H1 (cell line): ENCODE measurements at regions not wholly inside any gene's neighbourhood (a gene's known extent, or its start where the extent isn't known, plus 50 kb on each side); places are given as distances from the start of the nearest gene placed in this dataset.

ENCODE experiments used
- CTCF ChIA-PET: fragments of 300-600 bp; sonication (Branson Sonifier 250); formaldehyde crosslinking; loops from one replicate; lab custom pipeline; 2021; ENCODE audit not compliant: partially characterized antibody; lab: Charles Lee
- POLR2A ChIA-PET: fragments of 300-600 bp; sonication (Branson Sonifier 250); formaldehyde crosslinking; loops from one replicate; lab custom pipeline; 2021; ENCODE audit warnings: inconsistent platforms; ENCODE audit not compliant: partially characterized antibody; lab: Charles Lee
- DNase-seq, 2 experiments: peaks; one replicate each; pipeline versions ENCODE4 v3.0.0 to v3.0.0-alpha.2; 2010 to 2022; ENCODE audit warnings: low spot score in 2 of 2, low read depth in 1 of 2, mixed read lengths in 1 of 2
- FAIRE-seq: peaks from 2 replicates; lab custom pipeline; 2011; peaks lifted over from hg19 to GRCh38; lab: Jason Lieb, UNC
- H2AFZ ChIP-seq: 2 replicates; pipeline ENCODE4 v1.8.1; 2012; ENCODE audit warnings: low read length, inconsistent platforms
- H2AK5ac ChIP-seq: 2 replicates; pipeline ENCODE4 v1.6.1; 2013; ENCODE audit warnings: low read depth, low read length
- H2BK120ac ChIP-seq: replicated peaks from 2 replicates; pipeline ENCODE3; 2013; ENCODE audit warnings: low read depth, low read length, inconsistent platforms
- H2BK12ac ChIP-seq: 2 replicates; pipeline ENCODE4 v1.6.1; 2013; ENCODE audit warnings: low read depth, low read length
- H2BK15ac ChIP-seq: 2 replicates; pipeline ENCODE4 v1.6.1; 2013; ENCODE audit warnings: low read length
- H2BK20ac ChIP-seq: 2 replicates; pipeline ENCODE4 v1.6.1; 2013; ENCODE audit warnings: low read length
- H2BK5ac ChIP-seq: 2 replicates; pipeline ENCODE4 v1.6.1; 2013; ENCODE audit warnings: low read depth, low read length
- H3K14ac ChIP-seq: 2 replicates; pipeline ENCODE4 v1.6.1; 2013; ENCODE audit warnings: inconsistent platforms; ENCODE audit not compliant: insufficient read length
- H3K18ac ChIP-seq: 2 replicates; pipeline ENCODE4 v1.6.1; 2013; ENCODE audit warnings: low read length; ENCODE audit errors: extremely low read depth
- H3K23ac ChIP-seq: 2 replicates; pipeline ENCODE4 v1.6.1; 2013; ENCODE audit warnings: inconsistent platforms; ENCODE audit not compliant: insufficient read length
- H3K23me2 ChIP-seq: 2 replicates; pipeline ENCODE4 v1.6.1; 2013; ENCODE audit warnings: low read depth, low read length
- H3K27ac ChIP-seq: 2 replicates; pipeline ENCODE4 v1.6.1; 2011; ENCODE audit warnings: low read depth, low read length, inconsistent platforms
- H3K27me3 ChIP-seq, 4 experiments: replicated peaks in 1 of 4; 1 replicate in 1 of 4; 2 replicates in 3 of 4; pipeline versions ENCODE4 v1.6.1 to v1.8.1; 2011 to 2013; ENCODE audit warnings: low read length in 3 of 4, mild to moderate bottlenecking in 3 of 4, inconsistent platforms in 2 of 4, mixed read lengths in 2 of 4, moderate library complexity in 1 of 4; ENCODE audit not compliant: control insufficient read depth in 3 of 4, insufficient read depth in 3 of 4; ENCODE audit errors: extremely low read depth in 1 of 4
- H3K36me3 ChIP-seq, 4 experiments: 2 replicates each; pipeline versions ENCODE4 v1.6.1 to v1.8.1; 2011 to 2013; ENCODE audit warnings: mild to moderate bottlenecking in 4 of 4, low read length in 3 of 4, moderate library complexity in 2 of 4, control low read depth in 1 of 4, inconsistent platforms in 1 of 4; ENCODE audit not compliant: insufficient read depth in 4 of 4, control insufficient read depth in 2 of 4
- H3K4ac ChIP-seq: replicated peaks from 2 replicates; pipeline ENCODE3; 2013; ENCODE audit warnings: low read length, low read depth, mixed read lengths, inconsistent platforms; ENCODE audit not compliant: insufficient read length
- H3K4me1 ChIP-seq, 4 experiments: replicated peaks in 1 of 4; 1 replicate in 1 of 4; 2 replicates in 3 of 4; pipeline versions ENCODE4 v1.6.1 to v1.8.1; 2011 to 2013; ENCODE audit warnings: low read length in 3 of 4, inconsistent platforms in 2 of 4, mixed read lengths in 1 of 4; ENCODE audit not compliant: insufficient read depth in 4 of 4, control insufficient read depth in 3 of 4
- H3K4me2 ChIP-seq, 2 experiments: 2 replicates each; pipeline versions ENCODE4 v1.6.1 to v1.8.1; 2011 to 2013; ENCODE audit warnings: low read depth in 2 of 2, low read length in 2 of 2, control low read depth in 1 of 2, inconsistent platforms in 1 of 2, mild to moderate bottlenecking in 1 of 2; ENCODE audit not compliant: insufficient read depth in 1 of 2
- H3K4me3 ChIP-seq, 4 experiments: fragments of 200-600, 300-600 bp in 1 of 4; sonication (generic), shearing (Covaris generic), sonication (Bioruptor Twin) in 1 of 4; 2 replicates each; pipeline versions ENCODE4 v1.5.1 to v1.8.1; 2011 to 2016; ENCODE audit warnings: low read length in 4 of 4, low read depth in 3 of 4, control low read depth in 2 of 4, inconsistent platforms in 2 of 4, mild to moderate bottlenecking in 2 of 4, mixed read lengths in 1 of 4, moderate library complexity in 1 of 4; ENCODE audit not compliant: insufficient read depth in 2 of 4; ENCODE audit errors: extremely low read depth in 1 of 4
- H3K56ac ChIP-seq: replicated peaks from 2 replicates; pipeline ENCODE3; 2013; ENCODE audit warnings: low read depth, mild to moderate bottlenecking, mixed read lengths, low read length, inconsistent platforms; ENCODE audit not compliant: insufficient read length
- H3K79me1 ChIP-seq: 2 replicates; pipeline ENCODE4 v1.6.1; 2013; ENCODE audit warnings: low read depth, low read length, control low read depth
- H3K79me2 ChIP-seq, 2 experiments: 2 replicates each; pipeline versions ENCODE4 v1.6.1 to v1.8.1; 2012 to 2013; ENCODE audit warnings: low read length in 2 of 2, mild to moderate bottlenecking in 2 of 2, inconsistent platforms in 1 of 2; ENCODE audit not compliant: insufficient read depth in 2 of 2, control insufficient read depth in 1 of 2
- H3K9ac ChIP-seq, 4 experiments: replicated peaks in 1 of 4; 1 replicate in 1 of 4; 2 replicates in 3 of 4; pipeline versions ENCODE4 v1.6.1 to v1.8.1; 2011 to 2013; ENCODE audit warnings: low read depth in 3 of 4, low read length in 3 of 4, control low read depth in 2 of 4, mild to moderate bottlenecking in 2 of 4, moderate library complexity in 2 of 4, inconsistent platforms in 1 of 4; ENCODE audit errors: extremely low read depth in 1 of 4
- H3K9me3 ChIP-seq, 2 experiments: 2 replicates each; pipeline versions ENCODE4 v1.6.1 to v1.8.1; 2012 to 2013; ENCODE audit warnings: mild to moderate bottlenecking in 2 of 2, moderate library complexity in 2 of 2, control low read depth in 1 of 2, inconsistent platforms in 1 of 2, low read depth in 1 of 2, low read length in 1 of 2, mixed read lengths in 1 of 2; ENCODE audit not compliant: insufficient read depth in 2 of 2
- H4K20me1 ChIP-seq, 2 experiments: replicated peaks in 1 of 2; 2 replicates each; pipeline versions ENCODE3 to v1.8.1; 2011 to 2013; ENCODE audit warnings: inconsistent platforms in 2 of 2, low read length in 2 of 2, mild to moderate bottlenecking in 1 of 2; ENCODE audit not compliant: insufficient read depth in 2 of 2, control insufficient read depth in 1 of 2
- H4K5ac ChIP-seq: 2 replicates; pipeline ENCODE4 v1.6.1; 2013; ENCODE audit warnings: low read length, low read depth, mixed read lengths, inconsistent platforms; ENCODE audit not compliant: insufficient read length
- H4K8ac ChIP-seq: 2 replicates; pipeline ENCODE4 v1.8.0; 2013; ENCODE audit warnings: mild to moderate bottlenecking, moderate library complexity, low read length, inconsistent platforms; ENCODE audit not compliant: insufficient read depth; ENCODE audit errors: extremely low read depth
- H4K91ac ChIP-seq: replicated peaks from 2 replicates; pipeline ENCODE3; 2013; ENCODE audit warnings: low read length, mixed read lengths, inconsistent platforms; ENCODE audit not compliant: insufficient read length
- BCL11A ChIP-seq, 2 experiments: IDR thresholded peaks; one replicate each; pipeline ENCODE4 v1.6.1; 2011; ENCODE audit warnings: low read depth in 2 of 2, low read length in 2 of 2, mild to moderate bottlenecking in 2 of 2
- MAFK ChIP-seq: IDR thresholded peaks from 2 replicates; pipeline ENCODE4 v1.6.1; 2012; ENCODE audit warnings: low read depth, mild to moderate bottlenecking, improper control_type of control experiment, low read length
- WGBS, 2 experiments: shearing (Covaris generic) in 1 of 2; methylation state at CpG; one replicate each; pipeline versions ENCODE4 v1.1.6 to v1.1.7; 2013 to 2015; ENCODE audit warnings: low lambda C conversion rate in 2 of 2, mixed read lengths in 2 of 2, inconsistent platforms in 1 of 2, low coverage in 1 of 2, missing lambda C conversion rate in 1 of 2; ENCODE audit not compliant: insufficient replicate concordance in 2 of 2, insufficient coverage in 1 of 2, insufficient read length in 1 of 2; ENCODE audit errors: extremely low coverage in 1 of 2, missing lambda C conversion rate in 1 of 2; 5-methylcytosine and 5-hydroxymethylcytosine counted together

- peak overlapping the region; percentile 95 for H4K91ac ChIP-seq
- no peak overlapping the region for H2BK15ac ChIP-seq
- H2BK20ac ChIP-seq = peak overlapping the region; percentile 82
- H3K27me3 ChIP-seq = no peaks in the 10 kb centered on the region
- no peaks in the 10 kb centered on the region for H3K79me1 ChIP-seq
- no peaks in the 10 kb centered on the region for H3K79me2 ChIP-seq
- peak overlapping the region; percentile 69; the same call in 1 of the 2 replicates for H2AFZ ChIP-seq
- peak overlapping the region; percentile 28 for H3K4ac ChIP-seq
- H2BK5ac ChIP-seq = peak overlapping the region; percentile 93
- peak overlapping the region; percentile 63; the same call in 1 of the 2 replicates for H4K8ac ChIP-seq
- POLR2A ChIA-PET = interaction anchor here (0.8 to 1.3 kb wide), 3 partner anchors 36 to 82 kb away, joined by 3 to 5 read pairs (median 3); no protein-coding TSS in a partner anchor
- no peaks in the 10 kb centered on the region for H4K20me1 ChIP-seq
- CTCF ChIA-PET = interaction anchor here (0.6 to 8.7 kb wide), 33 partner anchors 21 to 1528 kb away, joined by 3 to 79 read pairs (median 4); no protein-coding TSS in a partner anchor
- WGBS, 2 experiments = 40% methylated on average over 33 of the region's 33 CpGs; no CpG with 5 or more reads in 1 of the 2 experiments
- H3K18ac ChIP-seq = peak overlapping the region; percentile 71; the same call in 1 of the 2 replicates
- no peak overlapping the region for H3K14ac ChIP-seq
- no peaks in the 10 kb centered on the region; a peak in 1 of 4 replicates for H3K9me3 ChIP-seq
- no peak overlapping the region; a peak in 1 of 7 replicates for H3K9ac ChIP-seq
- peak overlapping the region; percentile 86; the same call in 1 of the 2 replicates for H2BK12ac ChIP-seq
- no peak overlapping the region; a peak in 1 of 4 replicates for H3K4me2 ChIP-seq
- no peak overlapping the region for H3K56ac ChIP-seq
- no peaks in the 10 kb centered on the region; a peak in 1 of 8 replicates for H3K36me3 ChIP-seq
- peak; percentile 99 for FAIRE-seq
- no peak overlapping the region for H3K4me3 ChIP-seq
- H3K23me2 ChIP-seq = no peaks in the 10 kb centered on the region
- peak overlapping the region; percentile 43 for H3K27ac ChIP-seq
- peak overlapping the region; percentile 89 for H4K5ac ChIP-seq
- peaks cover 0 to 3% (median 0%) of the 10 kb centered on the region in 4 experiments; a peak in 1 of 7 replicates for H3K4me1 ChIP-seq
- no peak overlapping the region for H3K23ac ChIP-seq
- no peak overlapping the region for H2AK5ac ChIP-seq
- peak; percentile 75 to 85 for DNase-seq
- H2BK120ac ChIP-seq = peak overlapping the region; percentile 88
- TF ChIP-seq MAFK (no peak), BCL11A (IDR thresholded peaks at IDR 0.05; ENCODE audit: low read depth in 2 of 2, low read length in 2 of 2) (no peak)
Measured at GRCh38 chr10:52883996-52884871, 111.7 kb upstream of the MBL2 start.
